Activated T-cell treated with anti-CD3 and anti-CD28 coated beads, Interleukin-2, amount 50 U/mL, for 24 hours (primary cell): ENCODE measurements at regions not wholly inside any gene's neighbourhood (a gene's known extent, or its start where the extent isn't known, plus 50 kb on each side); places are given as distances from the start of the nearest gene placed in this dataset.

Source experiments
- DNase-seq: peaks from one replicate; pipeline ENCODE4 v3.0.0-alpha.2; 2020
- H3K27ac Mint-ChIP-seq: 2 replicates; pipeline ENCODE4 v1.8.0; 2020; ENCODE audit warnings: mild to moderate bottlenecking, mixed read lengths
- H3K27me3 Mint-ChIP-seq: 2 replicates; pipeline ENCODE4 v1.8.0; 2020; ENCODE audit warnings: mixed read lengths
- H3K36me3 Mint-ChIP-seq: 2 replicates; pipeline ENCODE4 v1.8.0; 2020; ENCODE audit warnings: low read depth, mixed read lengths
- H3K4me1 Mint-ChIP-seq: 2 replicates; pipeline ENCODE4 v1.8.0; 2020; ENCODE audit warnings: low read depth, mixed read lengths
- H3K4me3 Mint-ChIP-seq: 2 replicates; pipeline ENCODE4 v1.8.0; 2020; ENCODE audit warnings: mild to moderate bottlenecking, moderate library complexity, mixed read lengths
- H3K9me3 Mint-ChIP-seq: 2 replicates; pipeline ENCODE4 v1.8.0; 2020; ENCODE audit warnings: mixed read lengths

GRCh38 chr3:27885641-27886040, 163.5 kb upstream of the EOMES start:
- no peaks in the 10 kb centered on the region for H3K36me3 Mint-ChIP-seq
- no peak overlapping the region for H3K27ac Mint-ChIP-seq
- no peak overlapping the region for H3K4me3 Mint-ChIP-seq
- no peak for DNase-seq
- no peaks in the 10 kb centered on the region for H3K9me3 Mint-ChIP-seq
- H3K27me3 Mint-ChIP-seq, result no peaks in the 10 kb centered on the region
- H3K4me1 Mint-ChIP-seq, result peaks cover 37% of the 10 kb centered on the region

GRCh38 chr3:27888562-27888961, 166.4 kb upstream of the EOMES start:
- Mint-ChIP-seq H3K4me3 (no peak overlapping the region), H3K9me3 (peaks cover 18% of the 10 kb centered on the region), H3K27ac (no peak overlapping the region), H3K36me3 (peaks cover 6% of the 10 kb centered on the region), H3K4me1 (peaks cover 13% of the 10 kb centered on the region), H3K27me3 (no peaks in the 10 kb centered on the region)
- DNase-seq, result no peak

GRCh38 chr3:27889745-27890144, 167.6 kb upstream of the EOMES start:
- peaks cover 28% of the 10 kb centered on the region for H3K9me3 Mint-ChIP-seq
- DNase-seq, result no peak
- no peaks in the 10 kb centered on the region for H3K27me3 Mint-ChIP-seq
- H3K27ac Mint-ChIP-seq, result no peak overlapping the region
- H3K36me3 Mint-ChIP-seq, result peaks cover 6% of the 10 kb centered on the region
- H3K4me1 Mint-ChIP-seq, result peaks cover 13% of the 10 kb centered on the region
- H3K4me3 Mint-ChIP-seq, result no peak overlapping the region

GRCh38 chr3:27900316-27900715, 178.2 kb upstream of the EOMES start:
- H3K4me1 Mint-ChIP-seq, result peaks cover 63% of the 10 kb centered on the region
- peak overlapping the region; percentile 42 for H3K27ac Mint-ChIP-seq
- DNase-seq, result peak; percentile 39
- H3K36me3 Mint-ChIP-seq, result no peaks in the 10 kb centered on the region
- no peak overlapping the region for H3K4me3 Mint-ChIP-seq
- peaks cover 11% of the 10 kb centered on the region for H3K9me3 Mint-ChIP-seq
- no peaks in the 10 kb centered on the region for H3K27me3 Mint-ChIP-seq

GRCh38 chr3:27903446-27903845, 181.3 kb upstream of the EOMES start:
- Mint-ChIP-seq H3K27me3 (no peaks in the 10 kb centered on the region), H3K4me3 (no peak overlapping the region), H3K27ac (peak overlapping the region; percentile 76), H3K36me3 (no peaks in the 10 kb centered on the region), H3K9me3 (peaks cover 6% of the 10 kb centered on the region), H3K4me1 (peaks cover 66% of the 10 kb centered on the region)
- DNase-seq, result no peak

- peaks cover 52% of the 10 kb centered on the region for H3K4me1 Mint-ChIP-seq
- H3K4me3 Mint-ChIP-seq, result no peak overlapping the region
- no peaks in the 10 kb centered on the region for H3K9me3 Mint-ChIP-seq
- H3K36me3 Mint-ChIP-seq, result no peaks in the 10 kb centered on the region
- H3K27ac Mint-ChIP-seq, result no peak overlapping the region
- no peaks in the 10 kb centered on the region for H3K27me3 Mint-ChIP-seq
- no peak for DNase-seq
These were observed 183.5 kb upstream of the EOMES start for GRCh38 chr3:27905625-27906024.

- Mint-ChIP-seq H3K27me3 (no peaks in the 10 kb centered on the region), H3K4me1 (peaks cover 40% of the 10 kb centered on the region), H3K27ac (no peak overlapping the region), H3K4me3 (no peak overlapping the region), H3K9me3 (no peaks in the 10 kb centered on the region), H3K36me3 (no peaks in the 10 kb centered on the region)
- no peak for DNase-seq
These were observed 185.0 kb upstream of the EOMES start for GRCh38 chr3:27907148-27907547.

GRCh38 chr3:27907929-27908328, 185.8 kb upstream of the EOMES start:
- H3K36me3 Mint-ChIP-seq, result no peaks in the 10 kb centered on the region

GRCh38 chr3:27910456-27910855, 188.3 kb upstream of the EOMES start:
- Mint-ChIP-seq H3K36me3 (no peaks in the 10 kb centered on the region), H3K4me3 (no peak overlapping the region), H3K4me1 (peaks cover 21% of the 10 kb centered on the region), H3K9me3 (no peaks in the 10 kb centered on the region), H3K27me3 (no peaks in the 10 kb centered on the region), H3K27ac (no peak overlapping the region)
- DNase-seq, result no peak

More at GRCh38 chr3:27907929-27908328, 185.8 kb upstream of the EOMES start:
- Mint-ChIP-seq H3K27me3 (no peaks in the 10 kb centered on the region), H3K27ac (no peak overlapping the region), H3K9me3 (no peaks in the 10 kb centered on the region), H3K4me3 (no peak overlapping the region), H3K4me1 (peaks cover 36% of the 10 kb centered on the region)
- DNase-seq, result no peak

- H3K27ac Mint-ChIP-seq, result no peak overlapping the region
- no peak for DNase-seq
- H3K4me1 Mint-ChIP-seq, result peaks cover 8% of the 10 kb centered on the region
- H3K4me3 Mint-ChIP-seq, result no peak overlapping the region
- H3K27me3 Mint-ChIP-seq, result no peaks in the 10 kb centered on the region
- no peaks in the 10 kb centered on the region for H3K36me3 Mint-ChIP-seq
- H3K9me3 Mint-ChIP-seq, result peaks cover 3% of the 10 kb centered on the region
These were observed 192.1 kb upstream of the EOMES start for GRCh38 chr3:27914199-27914598.

- Mint-ChIP-seq H3K27ac (no peak overlapping the region), H3K9me3 (no peaks in the 10 kb centered on the region), H3K4me1 (peaks cover 45% of the 10 kb centered on the region)
These were observed 201.4 kb upstream of the EOMES start for GRCh38 chr3:27923349-27924068.

GRCh38 chr3:27927882-27928281, 205.8 kb upstream of the EOMES start:
- peaks cover 5% of the 10 kb centered on the region for H3K9me3 Mint-ChIP-seq
- no peaks in the 10 kb centered on the region for H3K27me3 Mint-ChIP-seq
- H3K27ac Mint-ChIP-seq, result peak overlapping the region; percentile 75
- H3K4me1 Mint-ChIP-seq, result peaks cover 55% of the 10 kb centered on the region
- H3K36me3 Mint-ChIP-seq, result no peaks in the 10 kb centered on the region
- H3K4me3 Mint-ChIP-seq, result peak overlapping the region; percentile 18
- DNase-seq, result no peak

More at GRCh38 chr3:27923349-27924068, 201.4 kb upstream of the EOMES start:
- H3K27me3 Mint-ChIP-seq, result no peaks in the 10 kb centered on the region
- no peak for DNase-seq
- no peaks in the 10 kb centered on the region for H3K36me3 Mint-ChIP-seq
- H3K4me3 Mint-ChIP-seq, result no peak overlapping the region

GRCh38 chr3:27930052-27930602, 208.0 kb upstream of the EOMES start:
- Mint-ChIP-seq H3K36me3 (no peaks in the 10 kb centered on the region), H3K27me3 (no peaks in the 10 kb centered on the region), H3K9me3 (peaks cover 5% of the 10 kb centered on the region), H3K4me1 (peaks cover 35% of the 10 kb centered on the region), H3K4me3 (no peak overlapping the region), H3K27ac (peak overlapping the region; percentile 40)
- DNase-seq, result no peak

GRCh38 chr3:27935492-27935891, 213.4 kb upstream of the EOMES start:
- Mint-ChIP-seq H3K27ac (no peak overlapping the region), H3K36me3 (no peaks in the 10 kb centered on the region)

GRCh38 chr3:27939521-27939920, 217.4 kb upstream of the EOMES start:
- Mint-ChIP-seq H3K27ac (no peak overlapping the region), H3K4me3 (no peak overlapping the region), H3K9me3 (no peaks in the 10 kb centered on the region), H3K27me3 (no peaks in the 10 kb centered on the region), H3K4me1 (peaks cover 11% of the 10 kb centered on the region), H3K36me3 (no peaks in the 10 kb centered on the region)
- DNase-seq, result no peak

More at GRCh38 chr3:27935492-27935891, 213.4 kb upstream of the EOMES start:
- Mint-ChIP-seq H3K4me1 (peaks cover 12% of the 10 kb centered on the region), H3K9me3 (peaks cover 5% of the 10 kb centered on the region), H3K27me3 (no peaks in the 10 kb centered on the region), H3K4me3 (no peak overlapping the region)
- no peak for DNase-seq
